Lower leg skin (tissue), 4 donors: ENCODE measurements at regions not wholly inside any gene's neighbourhood (a gene's known extent, or its start where the extent isn't known, plus 50 kb on each side); places are given as distances from the start of the nearest gene placed in this dataset.

Source experiments
- DNase-seq, 2 donors: peaks; one replicate each; pipeline ENCODE4 v3.0.0-alpha.2; 2019; ENCODE audit warnings: low spot score in 2 of 2
- H3K4me3 ChIP-seq: fragments of 200-600 bp; sonication (generic); 2 replicates; pipeline ENCODE4 v1.5.1; 2017; ENCODE audit warnings: mild to moderate bottlenecking, low read depth; ENCODE audit not compliant: poor library complexity, severe bottlenecking
- CTCF ChIP-seq, 3 donors: fragments of 450-650 bp; IDR thresholded peaks; one replicate each; pipeline ENCODE4 v1.5.1; 2016; ENCODE audit warnings: antibody characterized with exemption in 3 of 3, mild to moderate bottlenecking in 3 of 3, moderate library complexity in 2 of 3
- POLR2A ChIP-seq, 2 donors: fragments of 450-650 bp; IDR thresholded peaks; one replicate each; pipeline ENCODE4 v1.6.1; 2016 to 2017; ENCODE audit warnings: antibody characterized with exemption in 2 of 2, mild to moderate bottlenecking in 1 of 2, moderate library complexity in 1 of 2
- WGBS, 2 donors: methylation state at CpG; one replicate each; pipeline ENCODE4 v1.1.5; 2018; 5-methylcytosine and 5-hydroxymethylcytosine counted together
- intact Hi-C: fragments of 100-400 bp; cut with DNase I; formaldehyde crosslinking; loops from one replicate; pipeline ENCODE4 v1.15.0; 2023; ENCODE audit warnings: low total_unique reads

GRCh38 chr4:186775902-186776301 lies 52.2 kb upstream of the FAT1 start:
- no peak for DNase-seq
- intact Hi-C loops, result no loop called here
- TF ChIP-seq POLR2A (IDR thresholded peaks at IDR 0.05) (no peak), CTCF (IDR thresholded peaks at IDR 0.05) (no peak)
- no peak overlapping the region for H3K4me3 ChIP-seq
- 75 to 79% methylated on average over 2 of the region's 2 CpGs for WGBS, 2 donors

DNA sequence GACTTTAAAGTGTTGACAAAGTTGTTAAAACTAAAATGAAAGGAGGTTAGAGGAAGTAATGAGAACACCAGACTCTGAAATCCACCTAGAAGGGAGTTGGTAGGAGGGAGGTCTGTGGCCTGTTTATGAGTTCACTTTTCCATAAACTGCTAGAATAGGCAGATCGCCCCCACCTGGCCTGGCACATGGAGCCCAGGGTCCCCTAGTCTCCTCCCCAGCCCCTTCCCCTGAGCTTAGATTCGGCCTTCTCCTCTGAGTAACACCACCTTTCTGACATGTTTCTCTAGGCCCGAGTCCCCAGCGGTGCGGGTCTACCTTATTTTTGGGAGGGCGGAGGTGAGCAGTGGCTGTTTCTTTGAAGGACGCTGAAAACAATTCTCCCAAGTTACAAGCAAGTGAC lies 54.5 kb upstream of the FAT1 start:
- 87 to 91% methylated on average over 7 of the region's 7 CpGs for WGBS, 2 donors
- DNase-seq, result no peak
- no peak overlapping the region for H3K4me3 ChIP-seq
- intact Hi-C loops, result no loop called here
- TF ChIP-seq CTCF (IDR thresholded peaks at IDR 0.05) (no peak), POLR2A (IDR thresholded peaks at IDR 0.05) (no peak)

GRCh38 chr4:186780291-186781031 lies 56.8 kb upstream of the FAT1 start:
- TF ChIP-seq POLR2A (IDR thresholded peaks at IDR 0.05) (no peak), CTCF (IDR thresholded peaks at IDR 0.05) (no peak)
- 62 to 63% methylated on average over 4 of the region's 4 CpGs for WGBS, 2 donors
- DNase-seq, result no peak
- no peak overlapping the region for H3K4me3 ChIP-seq
- intact Hi-C loops, result no loop called here

DNA sequence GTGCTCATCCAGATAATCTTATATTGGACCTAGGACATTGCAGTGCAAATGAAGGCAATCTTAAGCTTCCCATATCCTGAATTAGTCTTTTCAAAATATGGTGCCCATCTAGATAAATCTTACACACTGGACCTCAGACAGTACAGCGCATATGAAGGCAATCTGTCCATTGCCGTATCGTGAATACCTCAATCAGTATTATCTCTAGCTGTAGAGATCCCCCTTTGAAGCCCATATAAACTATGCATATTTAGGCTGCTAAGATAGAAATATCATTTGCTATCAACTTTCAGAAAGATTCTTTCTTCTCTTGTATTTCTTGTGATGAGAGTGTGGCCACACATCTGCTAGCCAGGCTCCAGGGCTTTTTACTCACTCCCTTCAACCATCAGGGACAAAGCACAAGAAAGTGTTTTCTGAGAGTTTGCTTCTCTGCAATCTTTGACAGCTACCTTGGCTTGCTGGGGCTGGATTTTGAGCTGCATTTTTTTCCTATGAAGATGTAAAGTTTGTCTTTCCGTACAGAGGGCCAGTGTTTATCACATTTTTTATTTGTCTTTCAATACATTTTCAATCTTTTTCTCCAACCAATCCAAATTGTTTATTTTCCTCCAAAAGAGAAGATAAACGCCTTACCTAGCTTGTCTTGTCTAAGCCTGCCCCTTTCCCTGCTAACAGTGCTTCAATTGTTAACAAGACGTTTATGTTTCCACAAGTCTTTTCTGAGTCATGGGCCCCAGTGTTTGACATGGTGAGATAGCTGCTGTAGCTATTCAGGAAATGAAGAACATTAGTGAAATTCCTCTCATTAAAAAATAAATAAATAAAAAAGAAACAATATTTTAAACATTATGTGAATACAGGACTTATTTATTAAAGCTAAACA lies 57.6 kb upstream of the FAT1 start:
- H3K4me3 ChIP-seq, result no peak overlapping the region
- DNase-seq, result no peak
- intact Hi-C loops, result no loop called here
- no peak for TF ChIP-seq POLR2A (IDR thresholded peaks at IDR 0.05)
- TF ChIP-seq CTCF (IDR thresholded peaks at IDR 0.05), result no peak
- WGBS, 2 donors, result 59 to 66% methylated on average over 6 of the region's 6 CpGs

GRCh38 chr4:186782302-186782701 lies 58.6 kb upstream of the FAT1 start:
- intact Hi-C loops, result no loop called here
- H3K4me3 ChIP-seq, result no peak overlapping the region
- no peak for TF ChIP-seq POLR2A (IDR thresholded peaks at IDR 0.05)
- TF ChIP-seq CTCF (IDR thresholded peaks at IDR 0.05), result no peak
- DNase-seq, result no peak
- WGBS, 2 donors, result 85 to 86% methylated on average over 5 of the region's 5 CpGs
